Activated CD8-positive, alpha-beta memory T cell treated with anti-CD3 and anti-CD28 coated beads, Interleukin-2, amount 50 U/mL, for 48 hours (primary cell): ENCODE measurements at regions not wholly inside any gene's neighbourhood (a gene's known extent, or its start where the extent isn't known, plus 50 kb on each side); places are given as distances from the start of the nearest gene placed in this dataset.
"Not testable (repeated sequence)": the region's sequence is repeated elsewhere in the genome, so short reads cannot be mapped to it uniquely, and the experiment has no call there.

Experiments used
- DNase-seq: peaks from one replicate; pipeline ENCODE4 v3.0.0-alpha.2; 2020

GRCh38 chr1:146710838-146711521 is 227.1 kb upstream of the NBPF12 start:
- DNase-seq = not testable (repeated sequence)

- not testable (repeated sequence) for DNase-seq
These were observed 228.8 kb upstream of the NBPF12 start for GRCh38 chr1:146709302-146709701.

- not testable (repeated sequence) for DNase-seq
These were observed 233.9 kb upstream of the NBPF12 start for GRCh38 chr1:146704162-146704724.

- not testable (repeated sequence) for DNase-seq
These were observed 236.8 kb upstream of the NBPF12 start for GRCh38 chr1:146701320-146701719.

- not testable (repeated sequence) for DNase-seq
These were observed 242.7 kb upstream of the NBPF12 start for GRCh38 chr1:146695388-146695787.

GRCh38 chr1:146691798-146692197 is 246.3 kb upstream of the NBPF12 start:
- not testable (repeated sequence) for DNase-seq

- not testable (repeated sequence) for DNase-seq
These were observed 249.2 kb upstream of the NBPF12 start for GRCh38 chr1:146688893-146689292.

GRCh38 chr1:146686777-146687366 is 251.3 kb upstream of the NBPF12 start:
- not testable (repeated sequence) for DNase-seq

GRCh38 chr1:146683126-146683429 is 255.0 kb upstream of the NBPF12 start:
- not testable (repeated sequence) for DNase-seq

- DNase-seq = not testable (repeated sequence)
These were observed 255.6 kb upstream of the NBPF12 start for GRCh38 chr1:146682227-146683125.

- DNase-seq = not testable (repeated sequence)
These were observed 264.3 kb upstream of the NBPF12 start for GRCh38 chr1:146673729-146674299.

GRCh38 chr1:146672608-146673007 is 265.5 kb upstream of the NBPF12 start:
- not testable (repeated sequence) for DNase-seq

- not testable (repeated sequence) for DNase-seq
These were observed 266.5 kb upstream of the NBPF12 start for GRCh38 chr1:146671588-146671987.

- not testable (repeated sequence) for DNase-seq
These were observed 267.1 kb upstream of the NBPF12 start for GRCh38 chr1:146670832-146671566.

- DNase-seq = not testable (repeated sequence)
These were observed 271.8 kb upstream of the NBPF12 start for GRCh38 chr1:146666275-146666674.

GRCh38 chr1:146660242-146660641 is 277.9 kb upstream of the NBPF12 start:
- not testable (repeated sequence) for DNase-seq

- not testable (repeated sequence) for DNase-seq
These were observed 281.6 kb upstream of the NBPF12 start for GRCh38 chr1:146656356-146657060.

GRCh38 chr1:146654763-146655162 is 283.4 kb upstream of the NBPF12 start:
- DNase-seq = not testable (repeated sequence)

GRCh38 chr1:146645978-146646604 is 292.0 kb upstream of the NBPF12 start:
- not testable (repeated sequence) for DNase-seq

GRCh38 chr1:146641534-146641933 is 296.6 kb upstream of the NBPF12 start:
- not testable (repeated sequence) for DNase-seq

GRCh38 chr1:146640671-146641070 is 297.5 kb upstream of the NBPF12 start:
- not testable (repeated sequence) for DNase-seq
